OCI-LY7 (cell line): ENCODE measurements at regions not wholly inside any gene's neighbourhood (a gene's known extent, or its start where the extent isn't known, plus 50 kb on each side); places are given as distances from the start of the nearest gene placed in this dataset.

ENCODE experiments used
- BruUV-seq: library from RNA; stranded (reverse); fragments of 400-500 nt; replicated peaks from 2 replicates; lab custom pipeline; 2021; lab: Mats Ljungman, UMichigan
- CTCF ChIA-PET: fragments of 300-600 bp; sonication (Branson Sonifier 250); formaldehyde crosslinking; loops from one replicate; lab custom pipeline; 2022; ENCODE audit warnings: antibody characterized with exemption; ENCODE audit not compliant: unreplicated experiment; lab: Charles Lee
- POLR2A ChIA-PET: fragments of 300-600 bp; sonication (Branson Sonifier 250); formaldehyde crosslinking; loops from one replicate; lab custom pipeline; 2022; ENCODE audit warnings: antibody characterized with exemption; lab: Charles Lee
- DNase-seq: peaks from one replicate; pipeline ENCODE4 v3.0.0-alpha.2; 2015; ENCODE audit warnings: low spot score
- H2AFZ ChIP-seq: fragments of 200-600 bp; sonication (generic), shearing (Covaris generic); 2 replicates; pipeline ENCODE4 v1.6.1; 2014; ENCODE audit warnings: mild to moderate bottlenecking, antibody characterized with exemption, low read length, moderate library complexity
- H3K27ac ChIP-seq: fragments of 200-600 bp; sonication (generic); 2 replicates; pipeline ENCODE4 v1.5.1; 2014; ENCODE audit warnings: mixed run types, low read depth, mild to moderate bottlenecking, moderate library complexity, low read length, inconsistent platforms; ENCODE audit not compliant: poor library complexity, severe bottlenecking
- H3K36me3 ChIP-seq: fragments of 200-600 bp; sonication (generic); 2 replicates; pipeline ENCODE4 v1.6.1; 2014; ENCODE audit warnings: mild to moderate bottlenecking, antibody characterized with exemption, low read length, moderate library complexity, mixed read lengths; ENCODE audit not compliant: insufficient read depth
- H3K4me1 ChIP-seq: fragments of 200-600 bp; sonication (generic); 2 replicates; pipeline ENCODE4 v1.5.1; 2014; ENCODE audit warnings: mild to moderate bottlenecking, low read length; ENCODE audit not compliant: insufficient read depth, poor library complexity, severe bottlenecking
- H3K4me2 ChIP-seq: fragments of 200-600 bp; sonication (generic); 2 replicates; pipeline ENCODE4 v1.6.1; 2014; ENCODE audit warnings: mild to moderate bottlenecking, low read length
- H3K4me3 ChIP-seq: fragments of 200-600 bp; sonication (generic); 2 replicates; pipeline ENCODE4 v1.5.1; 2014; ENCODE audit warnings: mild to moderate bottlenecking, low read depth, low read length; ENCODE audit not compliant: poor library complexity, severe bottlenecking
- H3K79me2 ChIP-seq: fragments of 200-600 bp; sonication (generic); 2 replicates; pipeline ENCODE4 v1.6.1; 2016; ENCODE audit warnings: low read depth, mild to moderate bottlenecking, low read length, moderate library complexity, mixed read lengths; ENCODE audit not compliant: insufficient read depth
- H3K9me2 ChIP-seq: fragments of 200-600 bp; sonication (generic); 2 replicates; pipeline ENCODE4 v1.6.1; 2016; ENCODE audit warnings: mild to moderate bottlenecking, low read length, mixed read lengths; ENCODE audit not compliant: insufficient read depth
- H3K9me3 ChIP-seq: fragments of 200-600 bp; sonication (generic); 2 replicates; pipeline ENCODE4 v1.6.1; 2014; ENCODE audit warnings: mild to moderate bottlenecking, mixed run types, low read length, mixed read lengths
- H4K20me1 ChIP-seq: fragments of 200-600 bp; sonication (generic); 2 replicates; pipeline ENCODE4 v1.6.1; 2014; ENCODE audit warnings: mild to moderate bottlenecking, antibody characterized with exemption, low read length, moderate library complexity, mixed read lengths; ENCODE audit not compliant: insufficient read depth
- CTCF ChIP-seq: fragments of 200-600 bp; sonication (generic); conservative IDR thresholded peaks from 2 replicates; pipeline ENCODE4 v1.5.1; 2014; ENCODE audit warnings: mild to moderate bottlenecking, antibody characterized with exemption, low read length, moderate library complexity, mixed read lengths
- EZH2phosphoT487 ChIP-seq: fragments of 200-600 bp; sonication (generic); IDR thresholded peaks from 2 replicates; pipeline ENCODE4 v1.6.1; 2018; ENCODE audit warnings: low read depth, borderline replicate concordance, mild to moderate bottlenecking, mixed run types, antibody characterized with exemption, low read length, moderate library complexity, mixed read lengths
- intact Hi-C: fragments of 100-400 bp; cut with micrococcal nuclease; formaldehyde crosslinking; loops from one replicate; pipeline ENCODE4 v1.10.0; 2022; ENCODE audit not compliant: unreplicated experiment

GRCh38 chr21:27408826-27409225, 441.9 kb upstream of the ADAMTS5 start:
- no peak overlapping the region for H3K4me3 ChIP-seq
- no peak overlapping the region for H3K27ac ChIP-seq
- intact Hi-C loops, result no loop called here
- H3K36me3 ChIP-seq, result no peaks in the 10 kb centered on the region
- H3K9me3 ChIP-seq, result no peaks in the 10 kb centered on the region
- no peak overlapping the region for H2AFZ ChIP-seq
- BruUV-seq, result no TSS peak
- no peaks in the 10 kb centered on the region for H3K79me2 ChIP-seq
- POLR2A ChIA-PET, result interaction anchor here (1.2 kb wide), 1 partner anchor 43 kb away, joined by 3 read pairs; no protein-coding TSS in a partner anchor
- no peak for TF ChIP-seq CTCF
- TF ChIP-seq EZH2phosphoT487, result no peak
- CTCF ChIA-PET, result no interaction called here
- DNase-seq, result no peak
- no peaks in the 10 kb centered on the region for H3K9me2 ChIP-seq
- H4K20me1 ChIP-seq, result no peaks in the 10 kb centered on the region
- H3K4me1 ChIP-seq, result no peaks in the 10 kb centered on the region
- H3K4me2 ChIP-seq, result no peak overlapping the region

GRCh38 chr21:27407271-27407670, 440.4 kb upstream of the ADAMTS5 start:
- CTCF ChIA-PET, result no interaction called here
- H3K9me2 ChIP-seq, result no peaks in the 10 kb centered on the region
- no peak overlapping the region for H3K4me2 ChIP-seq
- DNase-seq, result no peak
- H3K9me3 ChIP-seq, result no peaks in the 10 kb centered on the region
- no peaks in the 10 kb centered on the region for H4K20me1 ChIP-seq
- H3K27ac ChIP-seq, result no peak overlapping the region
- POLR2A ChIA-PET, result interaction anchor here (0.6 kb wide), 1 partner anchor 14 kb away, joined by 3 read pairs; no protein-coding TSS in a partner anchor
- TF ChIP-seq CTCF (no peak), EZH2phosphoT487 (no peak)
- H3K36me3 ChIP-seq, result no peaks in the 10 kb centered on the region
- H3K4me1 ChIP-seq, result no peaks in the 10 kb centered on the region
- no peak overlapping the region for H3K4me3 ChIP-seq
- H3K79me2 ChIP-seq, result no peaks in the 10 kb centered on the region
- intact Hi-C loops, result no loop called here
- BruUV-seq, result no TSS peak
- H2AFZ ChIP-seq, result no peak overlapping the region

- Histone ChIP-seq H3K4me3 (no peak overlapping the region), H3K9me3 (no peaks in the 10 kb centered on the region), H3K36me3 (no peaks in the 10 kb centered on the region), H3K79me2 (no peaks in the 10 kb centered on the region), H2AFZ (no peak overlapping the region), H3K4me2 (no peak overlapping the region), H4K20me1 (no peaks in the 10 kb centered on the region), H3K27ac (no peak overlapping the region), H3K9me2 (no peaks in the 10 kb centered on the region), H3K4me1 (no peaks in the 10 kb centered on the region)
- TF ChIP-seq EZH2phosphoT487, result no peak
- no peak for TF ChIP-seq CTCF
- POLR2A ChIA-PET, result no interaction called here
- no peak for DNase-seq
- intact Hi-C loops, result no loop called here
- no TSS peak for BruUV-seq
- CTCF ChIA-PET, result no interaction called here
These were observed 439.6 kb upstream of the ADAMTS5 start for GRCh38 chr21:27406300-27407009.
